Stomach (tissue), 8 donors: ENCODE measurements at regions not wholly inside any gene's neighbourhood (a gene's known extent, or its start where the extent isn't known, plus 50 kb on each side); places are given as distances from the start of the nearest gene placed in this dataset.

ENCODE experiments used
- DNase-seq, 2 donors: peaks; one replicate each; pipeline versions ENCODE4 v3.0.0 to v3.0.0-alpha.2; 2013 to 2019
- H3K27ac ChIP-seq, 5 donors: fragments of 200-600 bp in 4 of 5; sonication (generic) in 4 of 5; one replicate each; pipeline ENCODE4 v1.5.1; 2013 to 2019; ENCODE audit warnings: mild to moderate bottlenecking in 1 of 5, moderate library complexity in 1 of 5
- H3K27me3 ChIP-seq, 3 donors: fragments of 200-600 bp; sonication (generic); one replicate each; pipeline ENCODE4 v1.5.1; 2017 to 2019; ENCODE audit warnings: mixed run types in 1 of 3
- H3K36me3 ChIP-seq, 4 donors: fragments of 200-600 bp; sonication (generic); 1 replicate in 3 of 4; 2 replicates in 1 of 4; pipeline ENCODE4 v1.5.1; 2016 to 2019
- H3K4me1 ChIP-seq, 4 donors: fragments of 200-600 bp; sonication (generic); one replicate each; pipeline ENCODE4 v1.5.1; 2016 to 2019
- H3K4me3 ChIP-seq, 4 donors: fragments of 200-600 bp; sonication (generic) in 3 of 4; one replicate each; pipeline ENCODE4 v1.5.1; 2016 to 2019; ENCODE audit warnings: mild to moderate bottlenecking in 1 of 4
- H3K9me3 ChIP-seq, 4 donors: fragments of 200-600 bp; sonication (generic); one replicate each; pipeline ENCODE4 v1.5.1; 2016 to 2019
- EP300 ChIP-seq: sonication (generic); formaldehyde crosslinking; IDR thresholded peaks from one replicate; pipeline ENCODE4 v1.6.1; 2017; ENCODE audit warnings: antibody characterized with exemption
- POLR2A ChIP-seq, 4 donors: fragments of 450-650 bp; IDR thresholded peaks; one replicate each; pipeline ENCODE4 v1.6.1; 2016; ENCODE audit warnings: antibody characterized with exemption in 4 of 4, control low read depth in 2 of 4, mild to moderate bottlenecking in 1 of 4, moderate library complexity in 1 of 4
- POLR2AphosphoS5 ChIP-seq, 3 donors: sonication (generic); formaldehyde crosslinking; IDR thresholded peaks; one replicate each; pipeline ENCODE4 v1.6.1; 2016; ENCODE audit warnings: antibody characterized with exemption in 3 of 3
- WGBS, 5 donors: extraction: QIAGEN DNeasy Blood & Tissue Kit in 3 of 5; methylation state at CpG; one replicate each; pipeline versions ENCODE4 v1.1.5 to v1.1.7; 2013 to 2018; 5-methylcytosine and 5-hydroxymethylcytosine counted together
- intact Hi-C: fragments of 100-400 bp; cut with DNase I; formaldehyde crosslinking; loops from one replicate; pipeline ENCODE4 v1.15.1; 2023; ENCODE audit warnings: low total_unique reads
- TF ChIP-seq, protein P1 (sequence below), 7 experiments: fragments of 450-650 bp in 4 of 7; fragments of 200-600 bp in 3 of 7; sonication (generic) in 3 of 7; IDR thresholded peaks; one replicate each; pipeline ENCODE4 v1.5.1; 2016 to 2019; ENCODE audit warnings: antibody characterized with exemption in 7 of 7, control low read depth in 2 of 7, mild to moderate bottlenecking in 1 of 7
- donor health status: healthy with polysubstance abuse.
- donor health status: Bipolar disorder and iron deficiency.
- donor health status: healthy.

DNA sequence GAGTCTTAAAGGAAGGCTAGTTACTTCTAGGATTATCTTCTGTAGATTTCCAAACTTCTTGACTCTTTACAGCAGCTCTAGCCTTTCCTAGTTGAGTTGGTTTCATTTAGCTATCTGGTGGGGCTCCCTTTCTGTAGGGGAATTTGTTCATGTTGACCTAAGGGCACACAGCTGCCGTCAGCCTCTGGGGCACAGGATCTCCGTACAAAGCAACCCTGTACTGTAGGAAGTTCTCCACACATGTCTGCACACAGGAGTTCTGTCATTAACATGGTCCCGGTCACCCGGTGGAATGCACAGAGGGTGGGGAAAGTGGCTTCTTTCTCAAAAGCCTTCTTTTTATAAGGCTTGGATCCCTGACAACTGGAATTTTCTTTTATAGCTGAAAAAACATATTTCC, 88.7 kb upstream of the TNIK start:
- 46 to 81% (median 47%) methylated on average over 4 of the region's 4 CpGs for WGBS, 5 donors
- no peak for TF ChIP-seq POLR2AphosphoS5 (IDR thresholded peaks at IDR 0.05)
- TF ChIP-seq, protein P1, sequence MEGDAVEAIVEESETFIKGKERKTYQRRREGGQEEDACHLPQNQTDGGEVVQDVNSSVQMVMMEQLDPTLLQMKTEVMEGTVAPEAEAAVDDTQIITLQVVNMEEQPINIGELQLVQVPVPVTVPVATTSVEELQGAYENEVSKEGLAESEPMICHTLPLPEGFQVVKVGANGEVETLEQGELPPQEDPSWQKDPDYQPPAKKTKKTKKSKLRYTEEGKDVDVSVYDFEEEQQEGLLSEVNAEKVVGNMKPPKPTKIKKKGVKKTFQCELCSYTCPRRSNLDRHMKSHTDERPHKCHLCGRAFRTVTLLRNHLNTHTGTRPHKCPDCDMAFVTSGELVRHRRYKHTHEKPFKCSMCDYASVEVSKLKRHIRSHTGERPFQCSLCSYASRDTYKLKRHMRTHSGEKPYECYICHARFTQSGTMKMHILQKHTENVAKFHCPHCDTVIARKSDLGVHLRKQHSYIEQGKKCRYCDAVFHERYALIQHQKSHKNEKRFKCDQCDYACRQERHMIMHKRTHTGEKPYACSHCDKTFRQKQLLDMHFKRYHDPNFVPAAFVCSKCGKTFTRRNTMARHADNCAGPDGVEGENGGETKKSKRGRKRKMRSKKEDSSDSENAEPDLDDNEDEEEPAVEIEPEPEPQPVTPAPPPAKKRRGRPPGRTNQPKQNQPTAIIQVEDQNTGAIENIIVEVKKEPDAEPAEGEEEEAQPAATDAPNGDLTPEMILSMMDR (IDR thresholded peaks at IDR 0.05) = no peak
- TF ChIP-seq POLR2A (IDR thresholded peaks at IDR 0.05) = no peak
- TF ChIP-seq EP300 = no peak
- H3K27me3 ChIP-seq = no peaks in the 10 kb centered on the region

DNA sequence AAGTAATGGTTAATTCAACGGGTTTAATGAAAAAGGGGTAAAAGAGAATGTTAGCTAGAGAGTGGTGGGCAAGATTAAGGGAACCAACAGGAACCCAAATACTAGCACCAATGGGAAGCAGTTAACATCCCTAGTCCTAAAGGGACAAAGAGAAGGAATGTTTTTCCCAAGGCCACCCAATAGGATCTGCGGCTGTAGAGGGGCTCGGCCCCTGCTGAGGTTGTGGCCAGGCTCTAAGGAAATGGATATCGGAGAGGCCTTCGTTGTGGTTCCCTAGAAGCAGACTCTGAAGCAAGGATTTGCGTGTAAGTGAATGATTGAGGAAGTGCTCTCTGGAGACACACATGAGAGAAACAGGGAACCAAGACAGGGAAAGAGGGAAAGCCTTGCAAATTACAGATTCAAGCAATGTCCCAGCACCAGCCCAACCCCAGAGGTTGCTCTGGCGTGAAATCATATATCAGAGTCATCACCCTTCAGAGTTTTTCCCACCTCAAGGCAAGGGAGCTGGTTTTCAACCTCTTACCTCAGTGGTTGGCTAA, 83.6 kb upstream of the TNIK start:
- no peaks in the 10 kb centered on the region for H3K4me1 ChIP-seq
- H3K27ac ChIP-seq = no peak overlapping the region
- 86 to 93% (median 88%) methylated on average over 7 of the region's 7 CpGs for WGBS, 5 donors
- no peak for TF ChIP-seq POLR2A (IDR thresholded peaks at IDR 0.05)
- TF ChIP-seq POLR2AphosphoS5 (IDR thresholded peaks at IDR 0.05) = no peak
- TF ChIP-seq EP300 = no peak
- TF ChIP-seq, protein P1 (IDR thresholded peaks at IDR 0.05) = no peak
- no peak overlapping the region for H3K4me3 ChIP-seq
- H3K9me3 ChIP-seq = no peaks in the 10 kb centered on the region
- no peak for DNase-seq
- no peaks in the 10 kb centered on the region for H3K27me3 ChIP-seq
- H3K36me3 ChIP-seq = no peaks in the 10 kb centered on the region
- intact Hi-C loops = no loop called here

More for the DNA sequence above, 88.7 kb upstream of the TNIK start:
- Histone ChIP-seq H3K4me1 (no peaks in the 10 kb centered on the region), H3K9me3 (no peaks in the 10 kb centered on the region), H3K27ac (no peak overlapping the region), H3K36me3 (no peaks in the 10 kb centered on the region), H3K4me3 (no peak overlapping the region)
- intact Hi-C loops = no loop called here
- DNase-seq = peak in 1 of 2 donors; percentile 64

DNA sequence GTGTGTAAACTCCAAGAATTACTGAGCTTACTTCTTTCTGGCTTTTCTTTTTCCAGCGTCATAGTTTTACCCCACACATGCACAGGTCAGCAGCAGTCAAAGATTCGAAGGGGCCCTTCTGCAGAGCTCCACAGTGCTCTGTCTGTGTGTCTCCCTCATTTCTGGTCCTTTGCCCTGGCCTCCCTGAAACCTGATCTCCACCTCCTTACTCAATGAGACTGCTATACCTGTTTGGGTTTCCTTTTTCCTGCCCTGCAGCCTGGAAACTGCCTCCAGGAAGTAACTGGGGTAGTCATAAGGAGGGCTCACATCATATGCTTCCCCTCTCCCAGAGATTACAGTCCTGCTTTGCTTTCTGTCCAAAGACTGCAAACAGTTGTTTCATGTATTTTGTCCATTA, 82.8 kb upstream of the TNIK start:
- Histone ChIP-seq H3K27me3 (no peaks in the 10 kb centered on the region), H3K27ac (no peak overlapping the region), H3K4me1 (no peaks in the 10 kb centered on the region), H3K36me3 (no peaks in the 10 kb centered on the region), H3K4me3 (no peak overlapping the region), H3K9me3 (no peaks in the 10 kb centered on the region)
- WGBS, 5 donors = 19 to 40% (median 34%) methylated on average over 2 of the region's 2 CpGs
- no peak for TF ChIP-seq EP300
- TF ChIP-seq POLR2A (IDR thresholded peaks at IDR 0.05) = no peak
- TF ChIP-seq, protein P1 (IDR thresholded peaks at IDR 0.05) = no peak
- no peak for TF ChIP-seq POLR2AphosphoS5 (IDR thresholded peaks at IDR 0.05)
- DNase-seq = no peak
- intact Hi-C loops = no loop called here

DNA sequence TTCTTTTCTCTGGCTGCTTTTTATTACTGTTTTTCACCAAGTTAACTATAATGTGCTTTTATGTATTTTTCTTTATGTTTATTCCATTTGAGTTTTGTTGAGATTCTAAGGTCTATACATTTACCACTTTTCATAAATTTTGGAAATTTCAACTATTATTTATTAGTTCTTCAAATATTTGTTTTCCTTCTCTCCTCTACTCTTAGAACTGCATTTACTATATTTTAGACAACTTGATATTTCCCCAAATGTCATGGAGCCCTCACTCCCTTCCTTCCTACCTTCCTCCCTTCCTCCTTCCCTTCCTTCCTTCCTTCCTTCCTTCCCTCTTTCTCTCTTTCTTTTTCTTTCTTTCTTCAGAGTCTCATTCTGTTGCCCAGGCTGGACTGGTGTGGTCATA, 81.4 kb upstream of the TNIK start:
- H3K4me3 ChIP-seq = no peak overlapping the region
- H3K9me3 ChIP-seq = no peaks in the 10 kb centered on the region
- intact Hi-C loops = no loop called here
- no peaks in the 10 kb centered on the region for H3K4me1 ChIP-seq
- no peaks in the 10 kb centered on the region for H3K36me3 ChIP-seq
- DNase-seq = no peak
- no peaks in the 10 kb centered on the region for H3K27me3 ChIP-seq
- TF ChIP-seq EP300 = no peak
- H3K27ac ChIP-seq = no peak overlapping the region

DNA sequence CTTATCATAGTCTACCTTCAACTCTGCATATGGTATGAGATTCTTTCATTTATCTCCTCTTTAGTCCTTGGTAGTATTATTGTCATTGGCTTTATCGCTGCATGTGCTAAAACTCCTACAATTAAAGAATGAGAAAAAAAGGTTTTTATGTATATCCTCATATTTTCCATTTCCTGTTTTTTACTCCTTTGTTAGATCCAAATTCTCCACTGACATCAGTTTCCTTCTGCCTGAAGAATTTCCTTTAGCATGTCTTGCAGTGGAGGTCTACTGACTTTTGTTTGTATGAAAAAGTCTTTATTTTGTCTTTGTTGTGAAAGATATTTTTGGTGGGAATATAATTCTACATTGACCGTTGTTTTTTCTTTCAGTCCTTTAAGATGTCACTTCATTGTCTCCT, 81.0 kb upstream of the TNIK start:
- intact Hi-C loops = no loop called here
- no peak for DNase-seq
- no peaks in the 10 kb centered on the region for H3K27me3 ChIP-seq
- 89 to 95% (median 92%) methylated on average over 2 of the region's 2 CpGs for WGBS, 5 donors
- TF ChIP-seq POLR2A (IDR thresholded peaks at IDR 0.05) (no peak), EP300 (no peak), POLR2AphosphoS5 (IDR thresholded peaks at IDR 0.05) (no peak)
- TF ChIP-seq, protein P1 (IDR thresholded peaks at IDR 0.05) = no peak
- no peaks in the 10 kb centered on the region for H3K9me3 ChIP-seq
- no peaks in the 10 kb centered on the region for H3K36me3 ChIP-seq
- H3K4me3 ChIP-seq = no peak overlapping the region
- H3K27ac ChIP-seq = no peak overlapping the region
- no peaks in the 10 kb centered on the region for H3K4me1 ChIP-seq
